ENCODE measurements at regions not wholly inside any gene's neighbourhood (a gene's known extent, or its start where the extent isn't known, plus 50 kb on each side); places are given as distances from the start of the nearest gene placed in this dataset.

DNA sequence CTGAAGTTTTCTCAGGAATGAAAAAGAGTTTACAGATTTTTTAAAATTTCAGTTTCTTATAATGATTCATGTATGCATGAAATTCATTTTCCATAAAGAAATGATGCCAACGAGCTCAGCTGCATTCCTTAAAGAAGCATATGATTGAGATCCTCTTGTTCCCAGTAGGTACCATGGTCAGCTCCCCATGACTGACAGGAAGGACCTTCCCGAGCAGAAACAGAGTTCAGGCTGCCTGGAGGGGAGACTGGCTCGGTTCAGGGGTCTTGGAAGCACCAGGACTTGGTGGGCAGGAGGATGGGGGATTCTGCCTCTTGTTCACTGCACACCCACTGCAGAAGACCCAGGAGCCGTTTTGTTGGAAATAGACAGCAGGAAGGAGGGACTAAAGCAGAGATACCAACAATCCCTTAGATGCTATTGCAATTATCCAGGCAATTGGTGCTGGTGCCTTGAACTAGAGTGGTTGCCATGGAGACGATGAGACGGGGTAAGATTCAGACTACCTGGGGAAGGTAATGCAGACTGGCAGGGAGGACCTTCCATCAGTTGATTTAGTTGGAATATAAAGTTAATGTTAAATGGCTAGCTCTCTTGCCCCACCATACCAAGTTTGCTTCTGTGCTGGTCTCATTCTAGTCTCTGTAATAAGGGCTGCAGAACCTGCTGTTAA is 447.8 kb downstream of the MTRR start:
- in situ Hi-C loops (cut with MboI; ENCODE audit: low sequenced_read_pairs, unreplicated experiment) = no loop called here

DNA sequence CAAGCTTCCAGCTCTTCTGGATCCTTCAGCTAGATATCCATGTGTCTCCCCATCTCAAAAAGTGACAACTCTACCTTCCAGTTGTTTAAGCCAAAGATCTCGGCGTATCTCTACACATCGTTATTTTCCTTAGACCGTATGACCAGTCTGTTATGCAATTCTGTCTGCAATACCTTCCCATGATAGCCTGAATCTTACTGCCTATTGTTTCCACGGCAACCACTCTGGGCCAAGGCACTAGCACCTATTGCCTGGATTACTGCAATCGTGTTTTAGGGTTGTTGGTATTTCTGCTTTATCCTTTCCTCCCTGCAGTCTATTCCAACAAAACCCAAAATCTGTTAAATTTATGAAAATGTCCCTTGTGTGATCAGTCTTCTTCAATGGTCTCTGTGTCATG is 448.4 kb downstream of the MTRR start:
- TF ChIP-seq, protein P1, sequence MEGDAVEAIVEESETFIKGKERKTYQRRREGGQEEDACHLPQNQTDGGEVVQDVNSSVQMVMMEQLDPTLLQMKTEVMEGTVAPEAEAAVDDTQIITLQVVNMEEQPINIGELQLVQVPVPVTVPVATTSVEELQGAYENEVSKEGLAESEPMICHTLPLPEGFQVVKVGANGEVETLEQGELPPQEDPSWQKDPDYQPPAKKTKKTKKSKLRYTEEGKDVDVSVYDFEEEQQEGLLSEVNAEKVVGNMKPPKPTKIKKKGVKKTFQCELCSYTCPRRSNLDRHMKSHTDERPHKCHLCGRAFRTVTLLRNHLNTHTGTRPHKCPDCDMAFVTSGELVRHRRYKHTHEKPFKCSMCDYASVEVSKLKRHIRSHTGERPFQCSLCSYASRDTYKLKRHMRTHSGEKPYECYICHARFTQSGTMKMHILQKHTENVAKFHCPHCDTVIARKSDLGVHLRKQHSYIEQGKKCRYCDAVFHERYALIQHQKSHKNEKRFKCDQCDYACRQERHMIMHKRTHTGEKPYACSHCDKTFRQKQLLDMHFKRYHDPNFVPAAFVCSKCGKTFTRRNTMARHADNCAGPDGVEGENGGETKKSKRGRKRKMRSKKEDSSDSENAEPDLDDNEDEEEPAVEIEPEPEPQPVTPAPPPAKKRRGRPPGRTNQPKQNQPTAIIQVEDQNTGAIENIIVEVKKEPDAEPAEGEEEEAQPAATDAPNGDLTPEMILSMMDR (IDR thresholded peaks at IDR 0.05; ENCODE audit: borderline replicate concordance, control extremely low read depth, extremely low read depth, insufficient read depth, missing control alignments) = no peak
- in situ Hi-C loops (cut with MboI; ENCODE audit: low sequenced_read_pairs, unreplicated experiment) = no loop called here
- DNase-seq (ENCODE audit: low spot score) = no peak

More for the DNA sequence above, 447.8 kb downstream of the MTRR start:
- DNase-seq (ENCODE audit: low spot score) = no peak
- TF ChIP-seq, protein P1 (IDR thresholded peaks at IDR 0.05; ENCODE audit: borderline replicate concordance, control extremely low read depth, extremely low read depth, insufficient read depth, missing control alignments) = no peak

DNA sequence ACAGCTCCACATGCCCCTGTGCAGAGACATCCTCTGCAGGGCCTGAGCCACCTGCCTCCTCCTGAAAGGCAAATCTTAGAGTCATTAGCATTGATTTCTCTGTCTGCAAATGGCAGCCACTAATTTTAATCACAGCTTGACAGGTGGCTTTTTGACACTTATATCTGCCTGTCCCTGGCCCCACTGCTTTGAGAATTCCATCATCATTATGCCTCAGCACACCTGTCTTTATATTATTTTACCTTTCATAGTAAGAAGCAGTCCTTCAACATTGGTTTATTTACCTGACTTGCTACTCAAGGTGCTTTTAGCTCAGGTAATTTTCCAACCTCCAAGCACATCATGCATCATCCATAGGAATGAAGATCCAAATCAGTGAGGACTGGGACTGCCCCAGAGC is 451.3 kb downstream of the MTRR start:
- in situ Hi-C loops (cut with MboI; ENCODE audit: low sequenced_read_pairs, unreplicated experiment) = no loop called here
- no peak for DNase-seq (ENCODE audit: low spot score)
- TF ChIP-seq, protein P1 (IDR thresholded peaks at IDR 0.05; ENCODE audit: borderline replicate concordance, control extremely low read depth, extremely low read depth, insufficient read depth, missing control alignments) = no peak

DNA sequence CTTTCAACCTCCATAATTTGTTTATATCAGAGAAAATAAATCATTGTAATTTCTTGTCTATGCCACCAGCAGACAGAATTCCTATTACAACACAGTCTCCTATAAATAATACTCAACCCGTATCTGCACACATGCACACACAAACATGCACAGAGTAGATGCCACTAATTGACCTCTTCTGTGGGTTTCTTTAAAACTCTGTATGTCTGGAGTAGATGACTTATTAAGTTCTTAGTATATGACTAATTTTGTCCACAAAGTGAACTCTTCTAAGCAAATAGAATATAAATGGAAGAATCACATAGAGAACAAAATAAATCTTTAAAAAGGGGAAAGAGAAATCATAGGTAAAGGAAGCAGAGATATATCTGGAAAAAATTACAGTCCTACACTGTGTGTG is 452.3 kb downstream of the MTRR start:
- TF ChIP-seq, protein P1 (IDR thresholded peaks at IDR 0.05; ENCODE audit: borderline replicate concordance, control extremely low read depth, extremely low read depth, insufficient read depth, missing control alignments) = no peak

DNA sequence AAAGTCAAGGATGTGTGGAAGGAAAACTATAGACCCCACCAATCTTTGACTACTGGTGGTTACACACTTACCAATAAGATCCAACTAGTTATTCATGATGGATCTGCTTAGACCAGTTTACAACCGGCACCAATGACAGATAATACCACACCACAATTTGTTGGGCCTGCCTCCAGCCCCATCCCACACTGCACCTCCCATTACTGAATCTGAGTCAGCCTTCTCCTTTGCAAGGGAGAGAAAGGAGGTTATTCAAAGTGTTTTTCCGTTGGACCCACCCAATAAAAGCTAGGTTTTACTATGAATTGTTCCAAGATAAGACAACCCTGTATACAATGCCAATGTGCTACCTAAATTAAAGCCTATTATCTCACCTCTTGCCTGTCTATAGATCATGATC is 453.5 kb downstream of the MTRR start:
- TF ChIP-seq, protein P1 (IDR thresholded peaks at IDR 0.05; ENCODE audit: borderline replicate concordance, control extremely low read depth, extremely low read depth, insufficient read depth, missing control alignments) = no peak
- in situ Hi-C loops (cut with MboI; ENCODE audit: low sequenced_read_pairs, unreplicated experiment) = no loop called here
- DNase-seq (ENCODE audit: low spot score) = no peak

More for the DNA sequence above, 452.3 kb downstream of the MTRR start:
- DNase-seq (ENCODE audit: low spot score) = no peak
- in situ Hi-C loops (cut with MboI; ENCODE audit: low sequenced_read_pairs, unreplicated experiment) = no loop called here

DNA sequence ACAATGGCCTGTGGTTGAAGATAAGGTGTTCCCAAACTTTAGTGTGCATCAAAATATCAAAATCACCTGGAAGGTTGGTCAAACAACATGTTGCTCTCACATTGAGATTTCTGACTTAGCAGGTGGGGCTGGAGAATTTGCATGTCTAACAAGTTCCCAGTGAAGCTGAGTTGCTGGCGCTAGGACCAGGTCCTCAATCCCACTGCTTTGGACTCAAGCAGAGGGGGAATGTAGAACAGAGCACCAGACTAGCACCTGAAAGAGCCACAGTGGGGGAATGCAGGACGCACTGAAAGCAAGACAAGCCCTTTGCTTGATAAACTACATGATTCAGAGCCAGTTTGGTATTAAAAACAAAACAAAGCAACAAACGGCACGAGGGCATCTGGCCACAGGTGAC is 458.1 kb downstream of the MTRR start:
- DNase-seq (ENCODE audit: low spot score) = no peak
- TF ChIP-seq, protein P1 (IDR thresholded peaks at IDR 0.05; ENCODE audit: borderline replicate concordance, control extremely low read depth, extremely low read depth, insufficient read depth, missing control alignments) = no peak
- in situ Hi-C loops (cut with MboI; ENCODE audit: low sequenced_read_pairs, unreplicated experiment) = no loop called here
